H1 (cell line): ENCODE measurements at regions not wholly inside any gene's neighbourhood (a gene's known extent, or its start where the extent isn't known, plus 50 kb on each side); places are given as distances from the start of the nearest gene placed in this dataset.

Experiments
- CTCF ChIA-PET: fragments of 300-600 bp; sonication (Branson Sonifier 250); formaldehyde crosslinking; loops from one replicate; lab custom pipeline; 2021; ENCODE audit not compliant: partially characterized antibody; lab: Charles Lee
- POLR2A ChIA-PET: fragments of 300-600 bp; sonication (Branson Sonifier 250); formaldehyde crosslinking; loops from one replicate; lab custom pipeline; 2021; ENCODE audit warnings: inconsistent platforms; ENCODE audit not compliant: partially characterized antibody; lab: Charles Lee
- DNase-seq, 2 experiments: peaks; one replicate each; pipeline versions ENCODE4 v3.0.0 to v3.0.0-alpha.2; 2010 to 2022; ENCODE audit warnings: low spot score in 2 of 2, low read depth in 1 of 2, mixed read lengths in 1 of 2
- FAIRE-seq: peaks from 2 replicates; lab custom pipeline; 2011; peaks lifted over from hg19 to GRCh38; lab: Jason Lieb, UNC
- H2AFZ ChIP-seq: 2 replicates; pipeline ENCODE4 v1.8.1; 2012; ENCODE audit warnings: low read length, inconsistent platforms
- H2AK5ac ChIP-seq: 2 replicates; pipeline ENCODE4 v1.6.1; 2013; ENCODE audit warnings: low read depth, low read length
- H2BK120ac ChIP-seq: replicated peaks from 2 replicates; pipeline ENCODE3; 2013; ENCODE audit warnings: low read depth, low read length, inconsistent platforms
- H2BK12ac ChIP-seq: 2 replicates; pipeline ENCODE4 v1.6.1; 2013; ENCODE audit warnings: low read depth, low read length
- H2BK15ac ChIP-seq: 2 replicates; pipeline ENCODE4 v1.6.1; 2013; ENCODE audit warnings: low read length
- H2BK20ac ChIP-seq: 2 replicates; pipeline ENCODE4 v1.6.1; 2013; ENCODE audit warnings: low read length
- H2BK5ac ChIP-seq: 2 replicates; pipeline ENCODE4 v1.6.1; 2013; ENCODE audit warnings: low read depth, low read length
- H3K14ac ChIP-seq: 2 replicates; pipeline ENCODE4 v1.6.1; 2013; ENCODE audit warnings: inconsistent platforms; ENCODE audit not compliant: insufficient read length
- H3K18ac ChIP-seq: 2 replicates; pipeline ENCODE4 v1.6.1; 2013; ENCODE audit warnings: low read length; ENCODE audit errors: extremely low read depth
- H3K23ac ChIP-seq: 2 replicates; pipeline ENCODE4 v1.6.1; 2013; ENCODE audit warnings: inconsistent platforms; ENCODE audit not compliant: insufficient read length
- H3K23me2 ChIP-seq: 2 replicates; pipeline ENCODE4 v1.6.1; 2013; ENCODE audit warnings: low read depth, low read length
- H3K27ac ChIP-seq: 2 replicates; pipeline ENCODE4 v1.6.1; 2011; ENCODE audit warnings: low read depth, low read length, inconsistent platforms
- H3K27me3 ChIP-seq, 4 experiments: replicated peaks in 1 of 4; 1 replicate in 1 of 4; 2 replicates in 3 of 4; pipeline versions ENCODE4 v1.6.1 to v1.8.1; 2011 to 2013; ENCODE audit warnings: low read length in 3 of 4, mild to moderate bottlenecking in 3 of 4, inconsistent platforms in 2 of 4, mixed read lengths in 2 of 4, moderate library complexity in 1 of 4; ENCODE audit not compliant: control insufficient read depth in 3 of 4, insufficient read depth in 3 of 4; ENCODE audit errors: extremely low read depth in 1 of 4
- H3K36me3 ChIP-seq, 4 experiments: 2 replicates each; pipeline versions ENCODE4 v1.6.1 to v1.8.1; 2011 to 2013; ENCODE audit warnings: mild to moderate bottlenecking in 4 of 4, low read length in 3 of 4, moderate library complexity in 2 of 4, control low read depth in 1 of 4, inconsistent platforms in 1 of 4; ENCODE audit not compliant: insufficient read depth in 4 of 4, control insufficient read depth in 2 of 4
- H3K4ac ChIP-seq: replicated peaks from 2 replicates; pipeline ENCODE3; 2013; ENCODE audit warnings: low read length, low read depth, mixed read lengths, inconsistent platforms; ENCODE audit not compliant: insufficient read length
- H3K4me1 ChIP-seq, 4 experiments: replicated peaks in 1 of 4; 1 replicate in 1 of 4; 2 replicates in 3 of 4; pipeline versions ENCODE4 v1.6.1 to v1.8.1; 2011 to 2013; ENCODE audit warnings: low read length in 3 of 4, inconsistent platforms in 2 of 4, mixed read lengths in 1 of 4; ENCODE audit not compliant: insufficient read depth in 4 of 4, control insufficient read depth in 3 of 4
- H3K4me2 ChIP-seq, 2 experiments: 2 replicates each; pipeline versions ENCODE4 v1.6.1 to v1.8.1; 2011 to 2013; ENCODE audit warnings: low read depth in 2 of 2, low read length in 2 of 2, control low read depth in 1 of 2, inconsistent platforms in 1 of 2, mild to moderate bottlenecking in 1 of 2; ENCODE audit not compliant: insufficient read depth in 1 of 2
- H3K4me3 ChIP-seq, 4 experiments: fragments of 200-600, 300-600 bp in 1 of 4; sonication (generic), shearing (Covaris generic), sonication (Bioruptor Twin) in 1 of 4; 2 replicates each; pipeline versions ENCODE4 v1.5.1 to v1.8.1; 2011 to 2016; ENCODE audit warnings: low read length in 4 of 4, low read depth in 3 of 4, control low read depth in 2 of 4, inconsistent platforms in 2 of 4, mild to moderate bottlenecking in 2 of 4, mixed read lengths in 1 of 4, moderate library complexity in 1 of 4; ENCODE audit not compliant: insufficient read depth in 2 of 4; ENCODE audit errors: extremely low read depth in 1 of 4
- H3K56ac ChIP-seq: replicated peaks from 2 replicates; pipeline ENCODE3; 2013; ENCODE audit warnings: low read depth, mild to moderate bottlenecking, mixed read lengths, low read length, inconsistent platforms; ENCODE audit not compliant: insufficient read length
- H3K79me1 ChIP-seq: 2 replicates; pipeline ENCODE4 v1.6.1; 2013; ENCODE audit warnings: low read depth, low read length, control low read depth
- H3K79me2 ChIP-seq, 2 experiments: 2 replicates each; pipeline versions ENCODE4 v1.6.1 to v1.8.1; 2012 to 2013; ENCODE audit warnings: low read length in 2 of 2, mild to moderate bottlenecking in 2 of 2, inconsistent platforms in 1 of 2; ENCODE audit not compliant: insufficient read depth in 2 of 2, control insufficient read depth in 1 of 2
- H3K9ac ChIP-seq, 4 experiments: replicated peaks in 1 of 4; 1 replicate in 1 of 4; 2 replicates in 3 of 4; pipeline versions ENCODE4 v1.6.1 to v1.8.1; 2011 to 2013; ENCODE audit warnings: low read depth in 3 of 4, low read length in 3 of 4, control low read depth in 2 of 4, mild to moderate bottlenecking in 2 of 4, moderate library complexity in 2 of 4, inconsistent platforms in 1 of 4; ENCODE audit errors: extremely low read depth in 1 of 4
- H3K9me3 ChIP-seq, 2 experiments: 2 replicates each; pipeline versions ENCODE4 v1.6.1 to v1.8.1; 2012 to 2013; ENCODE audit warnings: mild to moderate bottlenecking in 2 of 2, moderate library complexity in 2 of 2, control low read depth in 1 of 2, inconsistent platforms in 1 of 2, low read depth in 1 of 2, low read length in 1 of 2, mixed read lengths in 1 of 2; ENCODE audit not compliant: insufficient read depth in 2 of 2
- H4K20me1 ChIP-seq, 2 experiments: replicated peaks in 1 of 2; 2 replicates each; pipeline versions ENCODE3 to v1.8.1; 2011 to 2013; ENCODE audit warnings: inconsistent platforms in 2 of 2, low read length in 2 of 2, mild to moderate bottlenecking in 1 of 2; ENCODE audit not compliant: insufficient read depth in 2 of 2, control insufficient read depth in 1 of 2
- H4K5ac ChIP-seq: 2 replicates; pipeline ENCODE4 v1.6.1; 2013; ENCODE audit warnings: low read length, low read depth, mixed read lengths, inconsistent platforms; ENCODE audit not compliant: insufficient read length
- H4K8ac ChIP-seq: 2 replicates; pipeline ENCODE4 v1.8.0; 2013; ENCODE audit warnings: mild to moderate bottlenecking, moderate library complexity, low read length, inconsistent platforms; ENCODE audit not compliant: insufficient read depth; ENCODE audit errors: extremely low read depth
- H4K91ac ChIP-seq: replicated peaks from 2 replicates; pipeline ENCODE3; 2013; ENCODE audit warnings: low read length, mixed read lengths, inconsistent platforms; ENCODE audit not compliant: insufficient read length
- BACH1 ChIP-seq: IDR thresholded peaks from 2 replicates; pipeline ENCODE4 v1.6.1; 2012; ENCODE audit warnings: low read length, improper control_type of control experiment
- CTBP2 ChIP-seq: IDR thresholded peaks from 2 replicates; pipeline ENCODE4 v1.7.0; 2011; ENCODE audit warnings: borderline replicate concordance, mild to moderate bottlenecking, moderate library complexity, mixed read lengths, low read length; ENCODE audit not compliant: insufficient read depth, insufficient read length
- CTCF ChIP-seq, 3 experiments: IDR thresholded peaks; 1 replicate in 2 of 3; 2 replicates in 1 of 3; pipeline versions ENCODE4 v1.5.1 to v1.6.1; 2011; ENCODE audit warnings: low read length in 3 of 3, mild to moderate bottlenecking in 3 of 3, inconsistent platforms in 2 of 3, low read depth in 1 of 3, moderate library complexity in 1 of 3; ENCODE audit not compliant: insufficient read depth in 1 of 3; ENCODE audit errors: control extremely low read depth in 1 of 3
- JUN ChIP-seq: IDR thresholded peaks from 2 replicates; pipeline ENCODE4 v1.6.1; 2011; ENCODE audit warnings: low read depth, mild to moderate bottlenecking, improper control_type of control experiment, low read length
- KDM1A ChIP-seq: fragments of 200-600, 300-600 bp; sonication (generic); IDR thresholded peaks from 2 replicates; pipeline ENCODE4 v1.7.1; 2016; ENCODE audit warnings: mild to moderate bottlenecking, low read length, borderline replicate concordance
- POLR2AphosphoS5 ChIP-seq: IDR thresholded peaks from 2 replicates; pipeline ENCODE4 v1.6.1; 2011; ENCODE audit warnings: low read depth, low read length
- RAD21 ChIP-seq, 2 experiments: IDR thresholded peaks in 1 of 2; conservative IDR thresholded peaks in 1 of 2; 2 replicates each; pipeline ENCODE4 v1.6.1; 2011; ENCODE audit warnings: low read depth in 2 of 2, low read length in 2 of 2, improper control_type of control experiment in 1 of 2, inconsistent platforms in 1 of 2, mild to moderate bottlenecking in 1 of 2, moderate library complexity in 1 of 2
- RBBP5 ChIP-seq: IDR thresholded peaks from 2 replicates; pipeline ENCODE4 v1.7.1; 2012; ENCODE audit warnings: low read depth, mild to moderate bottlenecking, inconsistent platforms, low read length, moderate library complexity, borderline replicate concordance
- TAF1 ChIP-seq: IDR thresholded peaks from 2 replicates; pipeline ENCODE4 v1.6.1; 2011; ENCODE audit warnings: mild to moderate bottlenecking, low read depth, low read length
- WGBS, 2 experiments: shearing (Covaris generic) in 1 of 2; methylation state at CpG; one replicate each; pipeline versions ENCODE4 v1.1.6 to v1.1.7; 2013 to 2015; ENCODE audit warnings: low lambda C conversion rate in 2 of 2, mixed read lengths in 2 of 2, inconsistent platforms in 1 of 2, low coverage in 1 of 2, missing lambda C conversion rate in 1 of 2; ENCODE audit not compliant: insufficient replicate concordance in 2 of 2, insufficient coverage in 1 of 2, insufficient read length in 1 of 2; ENCODE audit errors: extremely low coverage in 1 of 2, missing lambda C conversion rate in 1 of 2; 5-methylcytosine and 5-hydroxymethylcytosine counted together
- TF ChIP-seq, protein P1 (sequence below): IDR thresholded peaks from 2 replicates; pipeline ENCODE4 v1.6.1; 2012; ENCODE audit warnings: inconsistent platforms

DNA sequence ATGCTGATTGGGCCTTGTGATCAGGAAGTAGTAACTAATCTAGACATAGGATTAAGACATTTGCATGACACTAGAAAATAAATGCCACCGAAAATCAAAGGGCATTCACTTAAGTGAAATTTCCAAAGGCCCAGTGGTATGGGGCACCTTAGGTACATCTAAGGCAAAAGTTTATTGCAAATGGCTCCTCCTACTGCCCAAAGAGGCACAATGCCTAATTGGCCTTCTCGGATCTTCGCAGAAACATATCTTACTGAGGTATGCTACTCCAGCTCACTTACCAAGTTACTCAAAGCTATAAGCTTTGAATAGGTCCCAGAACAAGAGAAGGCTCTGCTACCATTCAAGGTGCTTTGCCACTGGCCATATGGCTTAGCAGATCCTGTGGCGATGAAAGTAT is 174.8 kb upstream of the CXCL13 start:
- no peak overlapping the region for H3K4me2 ChIP-seq
- H2BK20ac ChIP-seq: no peak overlapping the region
- no peak overlapping the region for H3K4ac ChIP-seq
- no peak overlapping the region for H3K4me3 ChIP-seq
- no peak overlapping the region for H3K18ac ChIP-seq
- no peak overlapping the region for H2BK12ac ChIP-seq
- no peak for TF ChIP-seq BACH1
- TF ChIP-seq TAF1: no peak
- TF ChIP-seq RAD21 (IDR thresholded peaks at IDR 0.05 in 1 of 2, conservative IDR thresholded peaks at IDR 0.05 in 1 of 2; ENCODE audit: low read depth in 2 of 2, low read length in 2 of 2): peak; percentile 48 to 58
- no peak for TF ChIP-seq CTBP2
- no peak for TF ChIP-seq JUN
- peak in 2 of 3 experiments; percentile 51 to 69; a peak in 2 of 4 replicates for TF ChIP-seq CTCF (IDR thresholded peaks at IDR 0.05; ENCODE audit: control extremely low read depth in 1 of 3, insufficient read depth in 1 of 3, low read depth in 1 of 3, low read length in 3 of 3)
- TF ChIP-seq, protein P1, sequence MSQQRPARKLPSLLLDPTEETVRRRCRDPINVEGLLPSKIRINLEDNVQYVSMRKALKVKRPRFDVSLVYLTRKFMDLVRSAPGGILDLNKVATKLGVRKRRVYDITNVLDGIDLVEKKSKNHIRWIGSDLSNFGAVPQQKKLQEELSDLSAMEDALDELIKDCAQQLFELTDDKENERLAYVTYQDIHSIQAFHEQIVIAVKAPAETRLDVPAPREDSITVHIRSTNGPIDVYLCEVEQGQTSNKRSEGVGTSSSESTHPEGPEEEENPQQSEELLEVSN: no peak
- no peak for TF ChIP-seq RBBP5
- TF ChIP-seq POLR2AphosphoS5: no peak
- TF ChIP-seq KDM1A: no peak
- 82% methylated on average over 4 of the region's 4 CpGs; no CpG with 5 or more reads in 1 of the 2 experiments for WGBS, 2 experiments
- no peak overlapping the region for H3K9ac ChIP-seq
- H3K27me3 ChIP-seq: no peaks in the 10 kb centered on the region; a peak in 1 of 7 replicates
- no peaks in the 10 kb centered on the region for H3K23me2 ChIP-seq
- no peak overlapping the region for H2AK5ac ChIP-seq
- no peak overlapping the region for H3K56ac ChIP-seq
- H4K8ac ChIP-seq: no peak overlapping the region
- no peaks in the 10 kb centered on the region for H3K4me1 ChIP-seq
- H2AFZ ChIP-seq: no peak overlapping the region
- H3K79me2 ChIP-seq: no peaks in the 10 kb centered on the region
- peak; percentile 74 for FAIRE-seq
- H3K14ac ChIP-seq: no peak overlapping the region
- H4K5ac ChIP-seq: no peak overlapping the region
- no peak overlapping the region for H2BK120ac ChIP-seq
- no peak for DNase-seq
- no peak overlapping the region for H2BK5ac ChIP-seq
- H3K9me3 ChIP-seq: no peaks in the 10 kb centered on the region
- H3K23ac ChIP-seq: no peak overlapping the region
- no peaks in the 10 kb centered on the region for H3K36me3 ChIP-seq
- POLR2A ChIA-PET: no interaction called here
- H4K91ac ChIP-seq: no peak overlapping the region
- H2BK15ac ChIP-seq: no peak overlapping the region
- no peaks in the 10 kb centered on the region for H3K79me1 ChIP-seq
- CTCF ChIA-PET: interaction anchor here (0.8 to 38.6 kb wide), 17 partner anchors 9 to 326 kb away, joined by 3 to 1551 read pairs (median 14); no protein-coding TSS in a partner anchor
- H4K20me1 ChIP-seq: no peaks in the 10 kb centered on the region
- H3K27ac ChIP-seq: no peak overlapping the region
